Hepatocyte (in vitro differentiated cells): ENCODE measurements at regions not wholly inside any gene's neighbourhood (a gene's known extent, or its start where the extent isn't known, plus 50 kb on each side); places are given as distances from the start of the nearest gene placed in this dataset.

Source experiments
- DNase-seq: peaks from one replicate; pipeline ENCODE4 v3.0.0-alpha.2; 2016; ENCODE audit warnings: low spot score
- H2AFZ ChIP-seq: fragments of 200-600 bp; sonication (generic); 2 replicates; pipeline ENCODE4 v1.6.0; 2016; ENCODE audit warnings: antibody characterized with exemption, mild to moderate bottlenecking
- H3K27ac ChIP-seq: fragments of 200-600 bp; sonication (generic); 2 replicates; pipeline ENCODE4 v1.5.1; 2016; ENCODE audit warnings: mild to moderate bottlenecking
- H3K27me3 ChIP-seq: fragments of 200-600 bp; sonication (generic); 2 replicates; pipeline ENCODE4 v1.6.1; 2016
- H3K36me3 ChIP-seq: fragments of 200-600 bp; sonication (generic); replicated peaks from 2 replicates; pipeline ENCODE4 v1.5.1; 2016; ENCODE audit warnings: low read depth; ENCODE audit not compliant: insufficient read depth
- H3K4me1 ChIP-seq: fragments of 200-600 bp; sonication (generic); 2 replicates; pipeline ENCODE4 v1.5.1; 2016; ENCODE audit warnings: mild to moderate bottlenecking, moderate library complexity; ENCODE audit not compliant: insufficient read depth
- H3K4me2 ChIP-seq: fragments of 200-600 bp; sonication (generic); 2 replicates; pipeline ENCODE4 v1.6.0; 2016
- H3K4me3 ChIP-seq: fragments of 200-600 bp; sonication (generic); 2 replicates; pipeline ENCODE4 v1.5.1; 2016; ENCODE audit warnings: mild to moderate bottlenecking
- H3K79me2 ChIP-seq: fragments of 200-600 bp; sonication (generic); 2 replicates; pipeline ENCODE4 v1.6.0; 2017; ENCODE audit warnings: mild to moderate bottlenecking
- H3K9me2 ChIP-seq: fragments of 200-600 bp; sonication (generic); replicated peaks from 2 replicates; pipeline ENCODE4 v1.6.0; 2017; ENCODE audit warnings: mild to moderate bottlenecking; ENCODE audit not compliant: insufficient read depth
- H3K9me3 ChIP-seq: fragments of 200-600 bp; sonication (generic); 2 replicates; pipeline ENCODE4 v1.5.1; 2016; ENCODE audit warnings: low read depth, mild to moderate bottlenecking
- H4K20me1 ChIP-seq: fragments of 200-600 bp; sonication (generic); 2 replicates; pipeline ENCODE4 v1.6.0; 2016; ENCODE audit warnings: mild to moderate bottlenecking; ENCODE audit not compliant: insufficient read depth, poor library complexity, severe bottlenecking
- EZH2 ChIP-seq: fragments of 200-600 bp; sonication (generic); IDR thresholded peaks from 2 replicates; pipeline ENCODE4 v1.6.1; 2016; ENCODE audit warnings: antibody characterized with exemption, mild to moderate bottlenecking, borderline replicate concordance
- EZH2phosphoT487 ChIP-seq: fragments of 200-600 bp; sonication (generic); IDR thresholded peaks from one replicate; pipeline ENCODE4 v1.6.1; 2018; ENCODE audit warnings: antibody characterized with exemption, mild to moderate bottlenecking, low read depth, moderate library complexity; ENCODE audit not compliant: unreplicated experiment, severe bottlenecking
- WGBS: methylation state at CpG from one replicate; pipeline ENCODE4 v1.1.6; 2016; ENCODE audit warnings: low lambda C conversion rate; ENCODE audit errors: missing lambda C conversion rate; 5-methylcytosine and 5-hydroxymethylcytosine counted together
- TF ChIP-seq, protein P1 (sequence below): fragments of 200-600 bp; sonication (generic); IDR thresholded peaks from 2 replicates; pipeline ENCODE4 v1.5.1; 2016; ENCODE audit warnings: antibody characterized with exemption, mild to moderate bottlenecking; ENCODE audit not compliant: poor library complexity

DNA sequence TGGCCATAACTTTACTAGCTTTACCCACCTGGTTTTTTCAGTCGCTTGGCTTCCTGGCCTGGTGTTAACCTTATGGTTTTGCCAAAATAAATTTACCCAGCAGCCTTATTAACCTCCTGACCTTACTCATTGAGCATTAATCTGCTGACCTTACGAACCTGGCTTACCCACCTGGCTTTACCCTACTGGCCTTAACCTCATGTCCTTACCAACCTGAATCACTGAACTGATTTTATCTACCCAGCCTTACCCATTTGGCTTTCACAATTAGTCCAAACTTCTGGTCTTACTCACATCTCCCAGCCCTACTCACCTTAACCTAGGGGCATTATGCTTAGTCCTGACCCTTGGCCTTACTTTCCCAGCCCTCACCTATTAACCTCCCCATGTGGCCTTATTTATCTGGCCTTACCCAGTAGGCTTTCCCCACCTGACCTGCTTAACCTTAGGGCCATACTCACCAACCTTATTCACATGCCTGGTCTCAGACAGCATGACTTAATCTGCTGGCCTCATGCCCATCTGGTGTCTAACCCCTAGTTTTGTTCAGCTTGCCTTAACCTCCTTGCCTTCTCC, 93.4 kb downstream of the IL12A start:
- no peaks in the 10 kb centered on the region for H3K9me3 ChIP-seq
- no peak overlapping the region for H2AFZ ChIP-seq
- no peaks in the 10 kb centered on the region for H3K9me2 ChIP-seq
- no peaks in the 10 kb centered on the region for H4K20me1 ChIP-seq
- H3K27me3 ChIP-seq: no peaks in the 10 kb centered on the region
- no peak for DNase-seq
- WGBS: 93% methylated on average over 2 of the region's 2 CpGs
- H3K4me3 ChIP-seq: no peak overlapping the region
- H3K79me2 ChIP-seq: no peaks in the 10 kb centered on the region
- H3K4me2 ChIP-seq: no peak overlapping the region
- H3K4me1 ChIP-seq: no peaks in the 10 kb centered on the region
- no peak overlapping the region for H3K27ac ChIP-seq
- H3K36me3 ChIP-seq: no peaks in the 10 kb centered on the region
- TF ChIP-seq, protein P1, sequence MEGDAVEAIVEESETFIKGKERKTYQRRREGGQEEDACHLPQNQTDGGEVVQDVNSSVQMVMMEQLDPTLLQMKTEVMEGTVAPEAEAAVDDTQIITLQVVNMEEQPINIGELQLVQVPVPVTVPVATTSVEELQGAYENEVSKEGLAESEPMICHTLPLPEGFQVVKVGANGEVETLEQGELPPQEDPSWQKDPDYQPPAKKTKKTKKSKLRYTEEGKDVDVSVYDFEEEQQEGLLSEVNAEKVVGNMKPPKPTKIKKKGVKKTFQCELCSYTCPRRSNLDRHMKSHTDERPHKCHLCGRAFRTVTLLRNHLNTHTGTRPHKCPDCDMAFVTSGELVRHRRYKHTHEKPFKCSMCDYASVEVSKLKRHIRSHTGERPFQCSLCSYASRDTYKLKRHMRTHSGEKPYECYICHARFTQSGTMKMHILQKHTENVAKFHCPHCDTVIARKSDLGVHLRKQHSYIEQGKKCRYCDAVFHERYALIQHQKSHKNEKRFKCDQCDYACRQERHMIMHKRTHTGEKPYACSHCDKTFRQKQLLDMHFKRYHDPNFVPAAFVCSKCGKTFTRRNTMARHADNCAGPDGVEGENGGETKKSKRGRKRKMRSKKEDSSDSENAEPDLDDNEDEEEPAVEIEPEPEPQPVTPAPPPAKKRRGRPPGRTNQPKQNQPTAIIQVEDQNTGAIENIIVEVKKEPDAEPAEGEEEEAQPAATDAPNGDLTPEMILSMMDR: no peak
- TF ChIP-seq EZH2 (no peak), EZH2phosphoT487 (no peak)

DNA sequence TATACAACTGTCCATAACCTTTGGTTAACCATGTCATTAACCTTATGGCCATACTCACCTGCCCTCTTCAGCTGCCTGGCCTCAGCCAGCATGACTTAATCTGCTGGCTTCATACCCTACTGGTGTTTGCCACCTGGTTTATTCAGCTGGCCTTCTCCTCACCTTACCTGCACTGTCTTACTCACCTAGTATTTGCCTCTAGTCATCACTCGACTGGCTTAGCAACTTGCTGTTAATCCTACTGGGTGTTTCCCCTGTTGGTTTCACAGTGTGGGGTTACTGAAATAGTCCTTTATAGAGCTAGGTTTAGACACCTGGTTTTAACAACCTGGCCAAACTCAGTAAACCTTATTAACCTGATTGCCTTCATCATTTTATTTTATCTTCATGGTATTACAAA, 96.4 kb downstream of the IL12A start:
- no peaks in the 10 kb centered on the region for H3K4me1 ChIP-seq
- TF ChIP-seq, protein P1: no peak
- TF ChIP-seq EZH2: no peak
- TF ChIP-seq EZH2phosphoT487: no peak
- no peaks in the 10 kb centered on the region for H3K9me3 ChIP-seq
- H3K4me3 ChIP-seq: no peak overlapping the region
- no peak overlapping the region for H2AFZ ChIP-seq
- no peaks in the 10 kb centered on the region for H3K36me3 ChIP-seq
- no peaks in the 10 kb centered on the region for H3K27me3 ChIP-seq
- no peak overlapping the region for H3K27ac ChIP-seq
- no peak for DNase-seq
- H3K9me2 ChIP-seq: no peaks in the 10 kb centered on the region
- 79% methylated on average over 1 of the region's 1 CpG for WGBS
- no peaks in the 10 kb centered on the region for H4K20me1 ChIP-seq
- no peaks in the 10 kb centered on the region for H3K79me2 ChIP-seq
- no peak overlapping the region for H3K4me2 ChIP-seq

DNA sequence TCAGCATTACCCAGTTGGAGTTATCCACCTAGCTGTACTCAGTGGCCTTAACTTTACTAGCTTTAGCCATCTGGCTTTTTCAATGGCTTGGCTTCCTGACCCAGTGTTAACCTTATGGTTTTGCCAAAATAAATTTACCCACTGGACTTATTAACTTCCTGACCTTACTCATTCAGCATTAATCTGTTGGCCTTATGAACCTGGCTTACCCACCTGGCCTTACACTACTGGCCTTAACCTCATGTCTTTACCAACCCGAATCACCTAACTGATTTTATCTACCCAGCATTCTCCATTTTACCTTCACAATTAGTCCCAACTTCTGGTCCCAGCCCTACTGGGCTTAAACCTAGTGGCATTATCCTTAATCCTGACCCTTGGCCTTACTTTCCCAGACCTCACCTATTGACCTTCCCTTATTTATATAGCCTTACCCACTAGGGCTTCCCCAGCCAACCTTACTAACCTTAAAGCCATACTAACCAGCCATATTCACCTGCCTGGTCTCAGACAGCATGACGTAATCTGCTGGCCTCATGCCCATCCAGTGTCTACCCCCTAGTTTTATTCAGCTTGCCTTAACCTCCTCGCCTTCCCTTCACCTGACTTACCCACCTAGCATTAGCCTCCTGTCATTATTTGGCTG, 100.0 kb downstream of the IL12A start:
- Histone ChIP-seq H3K36me3 (no peaks in the 10 kb centered on the region), H3K79me2 (no peaks in the 10 kb centered on the region), H3K4me3 (no peak overlapping the region), H2AFZ (no peak overlapping the region), H3K4me2 (no peak overlapping the region), H4K20me1 (no peaks in the 10 kb centered on the region), H3K9me2 (no peaks in the 10 kb centered on the region), H3K9me3 (no peaks in the 10 kb centered on the region), H3K4me1 (no peaks in the 10 kb centered on the region), H3K27me3 (no peaks in the 10 kb centered on the region), H3K27ac (no peak overlapping the region)
- WGBS: 94% methylated on average over 3 of the region's 3 CpGs
- TF ChIP-seq EZH2: no peak
- no peak for TF ChIP-seq EZH2phosphoT487
- TF ChIP-seq, protein P1: no peak
- no peak for DNase-seq
